Psoas muscle (tissue), 7 donors: ENCODE measurements at regions not wholly inside any gene's neighbourhood (a gene's known extent, or its start where the extent isn't known, plus 50 kb on each side); places are given as distances from the start of the nearest gene placed in this dataset.

ENCODE experiments used
- ATAC-seq, 4 donors: fragments of 200-7000 bp; cut with Tn5 transposase; one replicate each; pipeline ENCODE4 v1.9.1; 2020; ENCODE audit warnings: moderate library complexity in 3 of 4, mild to moderate bottlenecking in 2 of 4
- DNase-seq, 2 donors: peaks; one replicate each; pipeline ENCODE4 v3.0.0-alpha.2; 2020
- H3K27ac ChIP-seq: fragments of 200-600 bp; one replicate; pipeline ENCODE4 v1.8.0; 2022
- H3K27me3 ChIP-seq, 3 donors: fragments of 200-600 bp in 1 of 3; one replicate each; pipeline versions ENCODE4 v1.6.1 to v1.8.0; 2013 to 2022; ENCODE audit warnings: low read length in 2 of 3, mild to moderate bottlenecking in 2 of 3, moderate library complexity in 1 of 3; ENCODE audit not compliant: insufficient read depth in 3 of 3
- H3K36me3 ChIP-seq, 2 donors: fragments of 200-600 bp in 1 of 2; one replicate each; pipeline versions ENCODE4 v1.6.1 to v1.8.0; 2013 to 2022; ENCODE audit warnings: low read depth in 1 of 2, mild to moderate bottlenecking in 1 of 2, moderate library complexity in 1 of 2; ENCODE audit not compliant: insufficient read depth in 1 of 2
- H3K4me1 ChIP-seq: fragments of 200-600 bp; one replicate; pipeline ENCODE4 v1.8.0; 2022
- H3K4me3 ChIP-seq: fragments of 200-600 bp; one replicate; pipeline ENCODE4 v1.8.0; 2022; ENCODE audit warnings: mild to moderate bottlenecking
- H3K9me3 ChIP-seq: fragments of 200-600 bp; one replicate; pipeline ENCODE4 v1.8.0; 2022
- CTCF ChIP-seq: fragments of 200-600 bp; IDR thresholded peaks from one replicate; pipeline ENCODE4 v1.8.0; 2022; ENCODE audit warnings: antibody characterized with exemption
- WGBS, 3 donors: extraction: QIAGEN DNeasy Blood & Tissue Kit; methylation state at CpG; one replicate each; pipeline versions ENCODE4 v1.1.6 to v1.1.7; 2013; 5-methylcytosine and 5-hydroxymethylcytosine counted together
- intact Hi-C, 2 donors: fragments of 100-400 bp; cut with DNase I; formaldehyde crosslinking; loops; one replicate each; pipeline versions ENCODE4 v1.11.0 to v1.14.2; 2022
- donor health status: healthy with polysubstance abuse.
- donor health status: DM: no; HTN: no; CAD: no; lungs with moderate emphysema.
- donor health status: Bipolar disorder and iron deficiency.
- donor health status: healthy.
- donor health status: DM: yes; HTN: yes; CAD: no.
- donor health status: DM: no; HTN: no; CAD: no.
- donor health status: DM: yes; HTN: yes; CAD: no.

GRCh38 chr4:175394208-175394607, 417.9 kb downstream of the GPM6A start:
- DNase-seq (no peak), ATAC-seq (no peak)
- H3K27me3 ChIP-seq: no peaks in the 10 kb centered on the region
- H3K4me1 ChIP-seq: no peaks in the 10 kb centered on the region
- H3K4me3 ChIP-seq: no peak overlapping the region
- intact Hi-C loops: no loop called here
- H3K9me3 ChIP-seq: peaks cover 4% of the 10 kb centered on the region
- H3K36me3 ChIP-seq: no peaks in the 10 kb centered on the region
- no peak overlapping the region for H3K27ac ChIP-seq
- no peak for TF ChIP-seq CTCF

- H3K27me3 ChIP-seq: no peaks in the 10 kb centered on the region
- 42 to 53% (median 48%) methylated on average over 2 of the region's 2 CpGs for WGBS, 3 donors
- no peak for TF ChIP-seq CTCF
- H3K4me1 ChIP-seq: no peaks in the 10 kb centered on the region
- no peak for DNase-seq
- H3K36me3 ChIP-seq: no peaks in the 10 kb centered on the region
- intact Hi-C loops: no loop called here
- no peak for ATAC-seq
- no peak overlapping the region for H3K4me3 ChIP-seq
- H3K9me3 ChIP-seq: no peaks in the 10 kb centered on the region
- no peak overlapping the region for H3K27ac ChIP-seq
Observed at GRCh38 chr4:175405961-175406360, 406.1 kb downstream of the GPM6A start.

GRCh38 chr4:175407926-175408325, 404.1 kb downstream of the GPM6A start:
- TF ChIP-seq CTCF: no peak
- DNase-seq (no peak), ATAC-seq (no peak)
- H3K27ac ChIP-seq: no peak overlapping the region
- WGBS, 3 donors: 56 to 62% (median 59%) methylated on average over 2 of the region's 2 CpGs
- no peaks in the 10 kb centered on the region for H3K36me3 ChIP-seq
- no peaks in the 10 kb centered on the region for H3K9me3 ChIP-seq
- intact Hi-C loops: no loop called here
- H3K4me1 ChIP-seq: no peaks in the 10 kb centered on the region
- no peak overlapping the region for H3K4me3 ChIP-seq
- no peaks in the 10 kb centered on the region for H3K27me3 ChIP-seq

- H3K27me3 ChIP-seq: no peaks in the 10 kb centered on the region
- intact Hi-C loops: no loop called here
- no peak for DNase-seq
- H3K9me3 ChIP-seq: no peaks in the 10 kb centered on the region
- no peak overlapping the region for H3K27ac ChIP-seq
- no peak for ATAC-seq
- no peak overlapping the region for H3K4me3 ChIP-seq
- H3K4me1 ChIP-seq: no peaks in the 10 kb centered on the region
- TF ChIP-seq CTCF: no peak
- H3K36me3 ChIP-seq: no peaks in the 10 kb centered on the region
Observed at GRCh38 chr4:175411251-175411650, 400.8 kb downstream of the GPM6A start.

GRCh38 chr4:175412161-175412560, 399.9 kb downstream of the GPM6A start:
- Histone ChIP-seq H3K27me3 (no peaks in the 10 kb centered on the region), H3K4me3 (no peak overlapping the region), H3K9me3 (peaks cover 7% of the 10 kb centered on the region), H3K27ac (no peak overlapping the region), H3K4me1 (no peaks in the 10 kb centered on the region), H3K36me3 (no peaks in the 10 kb centered on the region)
- no peak for ATAC-seq
- no peak for DNase-seq
- WGBS, 3 donors: 36 to 51% (median 43%) methylated on average over 3 of the region's 3 CpGs
- intact Hi-C loops: no loop called here
- TF ChIP-seq CTCF: no peak
